Naive B cell (primary cell): ENCODE measurements at regions not wholly inside any gene's neighbourhood (a gene's known extent, or its start where the extent isn't known, plus 50 kb on each side); places are given as distances from the start of the nearest gene placed in this dataset.

Experiments used
- ATAC-seq, 2 donors: fragments of 150-1000 bp; cut with Tn5 transposase; 2 replicates each; pipeline ENCODE4 v1.10.0; 2021; ENCODE audit warnings: low read depth in 2 of 2, mild to moderate bottlenecking in 2 of 2, moderate library complexity in 2 of 2
- DNase-seq: peaks from one replicate; pipeline ENCODE4 v3.0.0; 2022
- H3K27ac Mint-ChIP-seq, 6 donors: one replicate each; pipeline ENCODE4 v1.8.0; 2020 to 2022; ENCODE audit warnings: mild to moderate bottlenecking in 6 of 6, mixed read lengths in 6 of 6, moderate library complexity in 5 of 6, inconsistent platforms in 2 of 6
- H3K27me3 Mint-ChIP-seq, 3 donors: one replicate each; pipeline ENCODE4 v1.8.0; 2021 to 2022; ENCODE audit warnings: mixed read lengths in 3 of 3, mild to moderate bottlenecking in 1 of 3
- H3K36me3 Mint-ChIP-seq, 2 donors: one replicate each; pipeline ENCODE4 v1.8.0; 2020 to 2022; ENCODE audit warnings: mixed read lengths in 2 of 2, inconsistent platforms in 1 of 2, mild to moderate bottlenecking in 1 of 2
- H3K4me1 Mint-ChIP-seq, 3 donors: one replicate each; pipeline ENCODE4 v1.8.0; 2020 to 2022; ENCODE audit warnings: mixed read lengths in 3 of 3, inconsistent platforms in 1 of 3, mild to moderate bottlenecking in 1 of 3, moderate library complexity in 1 of 3
- H3K4me3 Mint-ChIP-seq, 8 donors: one replicate each; pipeline ENCODE4 v1.8.0; 2020 to 2022; ENCODE audit warnings: mild to moderate bottlenecking in 8 of 8, mixed read lengths in 8 of 8, moderate library complexity in 8 of 8, inconsistent platforms in 2 of 8
- H3K9me3 Mint-ChIP-seq, 7 donors: one replicate each; pipeline ENCODE4 v1.8.0; 2020 to 2022; ENCODE audit warnings: mixed read lengths in 7 of 7, mild to moderate bottlenecking in 5 of 7, inconsistent platforms in 2 of 7, moderate library complexity in 1 of 7

- no peak overlapping the region for H3K27ac Mint-ChIP-seq
- no peaks in the 10 kb centered on the region for H3K4me1 Mint-ChIP-seq
- no peaks in the 10 kb centered on the region for H3K36me3 Mint-ChIP-seq
- H3K27me3 Mint-ChIP-seq, result peaks cover 0 to 8% (median 8%) of the 10 kb centered on the region in 3 donors
- H3K9me3 Mint-ChIP-seq, result peaks cover 0 to 3% (median 0%) of the 10 kb centered on the region in 7 donors
- no peak for ATAC-seq
- no peak overlapping the region for H3K4me3 Mint-ChIP-seq
- no peak for DNase-seq
Measured at GRCh38 chr5:115469904-115470516, 74.6 kb downstream of the FEM1C start.

GRCh38 chr5:115467628-115468027, 76.9 kb downstream of the FEM1C start:
- ATAC-seq (no peak), DNase-seq (no peak)
- H3K4me3 Mint-ChIP-seq, result no peak overlapping the region
- no peaks in the 10 kb centered on the region for H3K36me3 Mint-ChIP-seq
- no peaks in the 10 kb centered on the region for H3K9me3 Mint-ChIP-seq
- peak overlapping the region in 1 of 6 donors; percentile 55 for H3K27ac Mint-ChIP-seq
- H3K4me1 Mint-ChIP-seq, result no peaks in the 10 kb centered on the region
- H3K27me3 Mint-ChIP-seq, result peaks cover 0 to 8% (median 0%) of the 10 kb centered on the region in 3 donors

- H3K4me3 Mint-ChIP-seq, result no peak overlapping the region
- H3K27me3 Mint-ChIP-seq, result peaks cover 0 to 17% (median 14%) of the 10 kb centered on the region in 3 donors
- no peaks in the 10 kb centered on the region for H3K9me3 Mint-ChIP-seq
- no peak for DNase-seq
- no peak overlapping the region for H3K27ac Mint-ChIP-seq
- no peak for ATAC-seq
- H3K36me3 Mint-ChIP-seq, result no peaks in the 10 kb centered on the region
- H3K4me1 Mint-ChIP-seq, result no peaks in the 10 kb centered on the region
Measured at GRCh38 chr5:115465431-115465830, 79.1 kb downstream of the FEM1C start.

- Mint-ChIP-seq H3K27me3 (peaks cover 0 to 17% (median 14%) of the 10 kb centered on the region in 3 donors), H3K4me3 (no peak overlapping the region), H3K4me1 (no peaks in the 10 kb centered on the region), H3K36me3 (no peaks in the 10 kb centered on the region), H3K9me3 (no peaks in the 10 kb centered on the region), H3K27ac (no peak overlapping the region)
- ATAC-seq, result no peak
- DNase-seq, result no peak
Measured at GRCh38 chr5:115463983-115464382, 80.6 kb downstream of the FEM1C start.

- Mint-ChIP-seq H3K27me3 (peaks cover 0 to 14% (median 13%) of the 10 kb centered on the region in 3 donors), H3K27ac (no peak overlapping the region), H3K36me3 (no peaks in the 10 kb centered on the region), H3K4me1 (no peaks in the 10 kb centered on the region), H3K9me3 (no peaks in the 10 kb centered on the region), H3K4me3 (no peak overlapping the region)
- DNase-seq (no peak), ATAC-seq (no peak)
Measured at GRCh38 chr5:115461506-115462290, 82.9 kb downstream of the FEM1C start.

- H3K9me3 Mint-ChIP-seq, result no peaks in the 10 kb centered on the region
- H3K27me3 Mint-ChIP-seq, result peaks cover 0 to 18% (median 14%) of the 10 kb centered on the region in 3 donors
- no peak overlapping the region for H3K4me3 Mint-ChIP-seq
- H3K27ac Mint-ChIP-seq, result no peak overlapping the region
- no peaks in the 10 kb centered on the region for H3K36me3 Mint-ChIP-seq
- ATAC-seq, result no peak
- DNase-seq, result no peak
- no peaks in the 10 kb centered on the region for H3K4me1 Mint-ChIP-seq
Measured at GRCh38 chr5:115461093-115461492, 83.5 kb downstream of the FEM1C start.

- peaks cover 0 to 21% (median 14%) of the 10 kb centered on the region in 3 donors for H3K27me3 Mint-ChIP-seq
- no peak for ATAC-seq
- no peak for DNase-seq
- no peaks in the 10 kb centered on the region for H3K9me3 Mint-ChIP-seq
- H3K4me3 Mint-ChIP-seq, result no peak overlapping the region
- H3K4me1 Mint-ChIP-seq, result no peaks in the 10 kb centered on the region
- H3K27ac Mint-ChIP-seq, result no peak overlapping the region
- H3K36me3 Mint-ChIP-seq, result no peaks in the 10 kb centered on the region
Measured at GRCh38 chr5:115460472-115460871, 84.1 kb downstream of the FEM1C start.

GRCh38 chr5:115459855-115460341, 84.7 kb downstream of the FEM1C start:
- H3K9me3 Mint-ChIP-seq, result no peaks in the 10 kb centered on the region
- H3K36me3 Mint-ChIP-seq, result no peaks in the 10 kb centered on the region
- H3K27ac Mint-ChIP-seq, result no peak overlapping the region
- H3K27me3 Mint-ChIP-seq, result peaks cover 0 to 21% (median 14%) of the 10 kb centered on the region in 3 donors
- no peaks in the 10 kb centered on the region for H3K4me1 Mint-ChIP-seq
- H3K4me3 Mint-ChIP-seq, result no peak overlapping the region
- ATAC-seq (no peak), DNase-seq (no peak)

- peaks cover 0 to 21% (median 14%) of the 10 kb centered on the region in 3 donors for H3K27me3 Mint-ChIP-seq
- H3K9me3 Mint-ChIP-seq, result no peaks in the 10 kb centered on the region
- ATAC-seq (no peak), DNase-seq (no peak)
- H3K36me3 Mint-ChIP-seq, result no peaks in the 10 kb centered on the region
- no peaks in the 10 kb centered on the region for H3K4me1 Mint-ChIP-seq
- no peak overlapping the region for H3K27ac Mint-ChIP-seq
- no peak overlapping the region for H3K4me3 Mint-ChIP-seq
Measured at GRCh38 chr5:115458416-115458815, 86.2 kb downstream of the FEM1C start.

GRCh38 chr5:115458003-115458409, 86.6 kb downstream of the FEM1C start:
- ATAC-seq, result no peak
- peaks cover 0 to 21% (median 14%) of the 10 kb centered on the region in 3 donors for H3K27me3 Mint-ChIP-seq
- H3K4me3 Mint-ChIP-seq, result no peak overlapping the region
- DNase-seq, result no peak
- no peaks in the 10 kb centered on the region for H3K36me3 Mint-ChIP-seq
- no peak overlapping the region for H3K27ac Mint-ChIP-seq
- no peaks in the 10 kb centered on the region for H3K4me1 Mint-ChIP-seq
- H3K9me3 Mint-ChIP-seq, result no peaks in the 10 kb centered on the region

- H3K27ac Mint-ChIP-seq, result no peak overlapping the region
- no peak overlapping the region for H3K4me3 Mint-ChIP-seq
- no peak for DNase-seq
- peaks cover 0 to 17% (median 13%) of the 10 kb centered on the region in 3 donors for H3K27me3 Mint-ChIP-seq
- H3K4me1 Mint-ChIP-seq, result no peaks in the 10 kb centered on the region
- H3K9me3 Mint-ChIP-seq, result no peaks in the 10 kb centered on the region
- H3K36me3 Mint-ChIP-seq, result no peaks in the 10 kb centered on the region
- ATAC-seq, result no peak
Measured at GRCh38 chr5:115457571-115457970, 87.0 kb downstream of the FEM1C start.

GRCh38 chr5:115456539-115457040, 88.0 kb downstream of the FEM1C start:
- no peak for DNase-seq
- H3K4me3 Mint-ChIP-seq, result no peak overlapping the region
- no peak overlapping the region for H3K27ac Mint-ChIP-seq

GRCh38 chr5:115456056-115456455, 88.5 kb downstream of the FEM1C start:
- Mint-ChIP-seq H3K36me3 (no peaks in the 10 kb centered on the region), H3K4me1 (no peaks in the 10 kb centered on the region), H3K4me3 (no peak overlapping the region), H3K9me3 (no peaks in the 10 kb centered on the region), H3K27me3 (peaks cover 0 to 9% (median 0%) of the 10 kb centered on the region in 3 donors), H3K27ac (no peak overlapping the region)
- DNase-seq, result no peak
- no peak for ATAC-seq

More at GRCh38 chr5:115456539-115457040, 88.0 kb downstream of the FEM1C start:
- Mint-ChIP-seq H3K9me3 (no peaks in the 10 kb centered on the region), H3K27me3 (peaks cover 0 to 9% (median 4%) of the 10 kb centered on the region in 3 donors), H3K36me3 (no peaks in the 10 kb centered on the region), H3K4me1 (no peaks in the 10 kb centered on the region)
- no peak for ATAC-seq

GRCh38 chr5:115455301-115455707, 89.3 kb downstream of the FEM1C start:
- ATAC-seq (no peak), DNase-seq (no peak)
- Mint-ChIP-seq H3K36me3 (no peaks in the 10 kb centered on the region), H3K4me1 (no peaks in the 10 kb centered on the region), H3K27ac (no peak overlapping the region), H3K27me3 (peaks cover 0 to 9% (median 0%) of the 10 kb centered on the region in 3 donors), H3K4me3 (no peak overlapping the region), H3K9me3 (no peaks in the 10 kb centered on the region)
